ENCODE measurements at regions not wholly inside any gene's neighbourhood (a gene's known extent, or its start where the extent isn't known, plus 50 kb on each side); places are given as distances from the start of the nearest gene placed in this dataset.

- no peaks in the 10 kb centered on the region for H3K4me1 ChIP-seq (ENCODE audit: insufficient read depth, low read length)
- no peak overlapping the region for H3K4me3 ChIP-seq (ENCODE audit: insufficient read depth, low read depth, low read length)
- no peak for DNase-seq (ENCODE audit: low read depth)
- no peak overlapping the region for H2AFZ ChIP-seq (ENCODE audit: low read depth, low read length)
- H3K4me3 Mint-ChIP-seq (ENCODE audit: unreplicated experiment) = no peak overlapping the region
- H3K27me3 Mint-ChIP-seq (ENCODE audit: low read depth, unreplicated experiment) = no peaks in the 10 kb centered on the region
- TF ChIP-seq, protein P1, sequence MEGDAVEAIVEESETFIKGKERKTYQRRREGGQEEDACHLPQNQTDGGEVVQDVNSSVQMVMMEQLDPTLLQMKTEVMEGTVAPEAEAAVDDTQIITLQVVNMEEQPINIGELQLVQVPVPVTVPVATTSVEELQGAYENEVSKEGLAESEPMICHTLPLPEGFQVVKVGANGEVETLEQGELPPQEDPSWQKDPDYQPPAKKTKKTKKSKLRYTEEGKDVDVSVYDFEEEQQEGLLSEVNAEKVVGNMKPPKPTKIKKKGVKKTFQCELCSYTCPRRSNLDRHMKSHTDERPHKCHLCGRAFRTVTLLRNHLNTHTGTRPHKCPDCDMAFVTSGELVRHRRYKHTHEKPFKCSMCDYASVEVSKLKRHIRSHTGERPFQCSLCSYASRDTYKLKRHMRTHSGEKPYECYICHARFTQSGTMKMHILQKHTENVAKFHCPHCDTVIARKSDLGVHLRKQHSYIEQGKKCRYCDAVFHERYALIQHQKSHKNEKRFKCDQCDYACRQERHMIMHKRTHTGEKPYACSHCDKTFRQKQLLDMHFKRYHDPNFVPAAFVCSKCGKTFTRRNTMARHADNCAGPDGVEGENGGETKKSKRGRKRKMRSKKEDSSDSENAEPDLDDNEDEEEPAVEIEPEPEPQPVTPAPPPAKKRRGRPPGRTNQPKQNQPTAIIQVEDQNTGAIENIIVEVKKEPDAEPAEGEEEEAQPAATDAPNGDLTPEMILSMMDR (IDR thresholded peaks at IDR 0.05; ENCODE audit: insufficient read depth, low read depth, low read length) = no peak
- no peak for TF ChIP-seq EZH2 (IDR thresholded peaks at IDR 0.05; ENCODE audit: insufficient read depth, low read length)
- no peaks in the 10 kb centered on the region for H3K27me3 ChIP-seq (ENCODE audit: insufficient read depth, low read length)
- H3K9me3 Mint-ChIP-seq (ENCODE audit: unreplicated experiment) = no peaks in the 10 kb centered on the region
- no peak overlapping the region for H3K27ac Mint-ChIP-seq (ENCODE audit: unreplicated experiment)
- no peaks in the 10 kb centered on the region for H3K79me2 ChIP-seq (ENCODE audit: insufficient read depth, low read length)
- no peaks in the 10 kb centered on the region for H3K36me3 ChIP-seq (ENCODE audit: insufficient read depth, low read length)
- no peak overlapping the region for H3K9ac ChIP-seq (ENCODE audit: low read length)
- no peak overlapping the region for H3K4me2 ChIP-seq (ENCODE audit: low read length)
- no peak overlapping the region for H3K27ac ChIP-seq (ENCODE audit: low read depth, low read length)
- H3K9me3 ChIP-seq (ENCODE audit: insufficient read depth, low read depth, low read length) = no peaks in the 10 kb centered on the region
- H3K36me3 Mint-ChIP-seq (ENCODE audit: low read depth, unreplicated experiment) = no peaks in the 10 kb centered on the region
- H3K4me1 Mint-ChIP-seq (ENCODE audit: low read depth, unreplicated experiment) = peaks cover 10% of the 10 kb centered on the region
- H4K20me1 ChIP-seq (ENCODE audit: insufficient read depth, low read length) = no peaks in the 10 kb centered on the region
- no peak for FAIRE-seq
Measured at GRCh38 chr18:6509417-6509816, 94.7 kb upstream of the L3MBTL4 start.

DNA sequence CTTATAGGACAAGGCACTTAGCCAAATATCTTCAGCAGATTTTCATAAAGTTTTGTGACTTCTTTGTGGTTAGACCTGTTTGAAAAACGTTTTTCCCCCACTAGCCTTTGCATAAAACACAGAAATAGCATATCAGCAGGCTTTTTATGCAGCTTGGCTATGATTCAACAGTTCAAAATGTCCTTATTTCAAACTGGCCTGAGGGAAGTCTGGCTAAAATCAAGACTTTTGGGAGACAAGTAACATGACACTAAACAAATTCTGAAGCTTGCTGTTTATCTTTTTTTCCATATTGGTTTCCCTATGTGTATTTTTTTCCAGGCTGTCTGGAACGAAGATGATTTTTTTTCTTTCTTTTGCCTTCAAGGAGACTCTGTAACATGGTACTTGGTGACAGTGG lies 95.1 kb upstream of the L3MBTL4 start:
- Histone ChIP-seq H3K4me2 (ENCODE audit: low read length) (no peak overlapping the region), H3K4me3 (ENCODE audit: insufficient read depth, low read depth, low read length) (no peak overlapping the region), H3K27me3 (ENCODE audit: insufficient read depth, low read length) (no peaks in the 10 kb centered on the region), H3K79me2 (ENCODE audit: insufficient read depth, low read length) (no peaks in the 10 kb centered on the region), H3K36me3 (ENCODE audit: insufficient read depth, low read length) (no peaks in the 10 kb centered on the region), H3K9ac (ENCODE audit: low read length) (no peak overlapping the region), H3K9me3 (ENCODE audit: insufficient read depth, low read depth, low read length) (no peaks in the 10 kb centered on the region), H2AFZ (ENCODE audit: low read depth, low read length) (no peak overlapping the region), H3K27ac (ENCODE audit: low read depth, low read length) (no peak overlapping the region), H3K4me1 (ENCODE audit: insufficient read depth, low read length) (no peaks in the 10 kb centered on the region), H4K20me1 (ENCODE audit: insufficient read depth, low read length) (no peaks in the 10 kb centered on the region)
- Mint-ChIP-seq H3K27ac (ENCODE audit: unreplicated experiment) (peak overlapping the region; percentile 13), H3K36me3 (ENCODE audit: low read depth, unreplicated experiment) (no peaks in the 10 kb centered on the region), H3K27me3 (ENCODE audit: low read depth, unreplicated experiment) (no peaks in the 10 kb centered on the region), H3K4me1 (ENCODE audit: low read depth, unreplicated experiment) (peaks cover 10% of the 10 kb centered on the region), H3K9me3 (ENCODE audit: unreplicated experiment) (no peaks in the 10 kb centered on the region), H3K4me3 (ENCODE audit: unreplicated experiment) (no peak overlapping the region)
- no peak for TF ChIP-seq EZH2 (IDR thresholded peaks at IDR 0.05; ENCODE audit: insufficient read depth, low read length)
- TF ChIP-seq, protein P1 (IDR thresholded peaks at IDR 0.05; ENCODE audit: insufficient read depth, low read depth, low read length) = no peak
- FAIRE-seq (no peak), DNase-seq (ENCODE audit: low read depth) (no peak)

DNA sequence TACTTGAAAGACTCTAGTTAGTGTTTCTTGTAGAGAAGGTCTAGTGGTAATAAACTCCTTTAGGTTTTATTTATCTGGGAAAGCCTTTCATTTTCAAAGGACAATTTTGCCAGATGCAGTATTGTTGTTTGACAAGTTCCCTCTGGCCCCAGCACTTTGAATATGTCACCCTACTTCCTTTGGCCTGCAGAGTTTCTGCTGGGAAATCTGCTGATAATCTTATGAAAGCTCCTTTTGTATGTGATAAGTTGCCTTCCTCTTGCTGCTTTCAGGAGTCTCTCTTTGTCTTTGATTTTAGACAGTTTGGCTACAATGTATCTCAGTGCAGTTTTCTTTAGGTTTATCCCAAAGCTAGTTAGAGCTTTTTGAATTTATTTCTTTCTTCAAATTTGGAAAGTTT lies 106.2 kb upstream of the L3MBTL4 start:
- no peak overlapping the region for H3K27ac Mint-ChIP-seq (ENCODE audit: unreplicated experiment)
- no peak overlapping the region for H2AFZ ChIP-seq (ENCODE audit: low read depth, low read length)
- no peak for DNase-seq (ENCODE audit: low read depth)
- no peaks in the 10 kb centered on the region for H3K4me1 Mint-ChIP-seq (ENCODE audit: low read depth, unreplicated experiment)
- no peak overlapping the region for H3K4me3 ChIP-seq (ENCODE audit: insufficient read depth, low read depth, low read length)
- H3K4me1 ChIP-seq (ENCODE audit: insufficient read depth, low read length) = no peaks in the 10 kb centered on the region
- H3K4me3 Mint-ChIP-seq (ENCODE audit: unreplicated experiment) = no peak overlapping the region
- no peaks in the 10 kb centered on the region for H3K36me3 ChIP-seq (ENCODE audit: insufficient read depth, low read length)
- no peak overlapping the region for H3K9ac ChIP-seq (ENCODE audit: low read length)
- TF ChIP-seq EZH2 (IDR thresholded peaks at IDR 0.05; ENCODE audit: insufficient read depth, low read length) = no peak
- TF ChIP-seq, protein P1 (IDR thresholded peaks at IDR 0.05; ENCODE audit: insufficient read depth, low read depth, low read length) = no peak
- H3K36me3 Mint-ChIP-seq (ENCODE audit: low read depth, unreplicated experiment) = no peaks in the 10 kb centered on the region
- no peak for FAIRE-seq
- no peaks in the 10 kb centered on the region for H3K27me3 ChIP-seq (ENCODE audit: insufficient read depth, low read length)
- H4K20me1 ChIP-seq (ENCODE audit: insufficient read depth, low read length) = no peaks in the 10 kb centered on the region
- no peak overlapping the region for H3K27ac ChIP-seq (ENCODE audit: low read depth, low read length)
- no peak overlapping the region for H3K4me2 ChIP-seq (ENCODE audit: low read length)
- no peaks in the 10 kb centered on the region for H3K9me3 ChIP-seq (ENCODE audit: insufficient read depth, low read depth, low read length)
- no peaks in the 10 kb centered on the region for H3K79me2 ChIP-seq (ENCODE audit: insufficient read depth, low read length)
- no peaks in the 10 kb centered on the region for H3K27me3 Mint-ChIP-seq (ENCODE audit: low read depth, unreplicated experiment)
- H3K9me3 Mint-ChIP-seq (ENCODE audit: unreplicated experiment) = peaks cover 2% of the 10 kb centered on the region
